Right lobe of liver (tissue), 6 donors: ENCODE measurements at regions not wholly inside any gene's neighbourhood (a gene's known extent, or its start where the extent isn't known, plus 50 kb on each side); places are given as distances from the start of the nearest gene placed in this dataset.

Source experiments
- ATAC-seq, 4 donors: fragments of 200-7000 bp; cut with Tn5 transposase; one replicate each; pipeline ENCODE4 v1.9.1; 2020; ENCODE audit warnings: mild to moderate bottlenecking in 4 of 4, moderate library complexity in 4 of 4
- DNase-seq, 3 donors: peaks; one replicate each; pipeline ENCODE4 v3.0.0-alpha.2; 2020
- H3K27ac ChIP-seq, 3 donors: fragments of 200-600 bp; one replicate each; pipeline ENCODE4 v1.8.0; 2022
- H3K27me3 ChIP-seq, 2 donors: fragments of 200-600 bp; one replicate each; pipeline ENCODE4 v1.8.0; 2022
- H3K36me3 ChIP-seq, 4 donors: fragments of 200-600 bp; sonication (generic) in 1 of 4; one replicate each; pipeline versions ENCODE4 v1.5.1 to v1.8.0; 2017 to 2022; ENCODE audit warnings: control low read depth in 1 of 4
- H3K4me1 ChIP-seq, 4 donors: fragments of 200-600 bp; sonication (generic) in 1 of 4; one replicate each; pipeline versions ENCODE4 v1.5.1 to v1.8.0; 2017 to 2022; ENCODE audit warnings: control low read depth in 1 of 4
- H3K4me3 ChIP-seq, 3 donors: fragments of 200-600 bp; one replicate each; pipeline ENCODE4 v1.8.0; 2022
- H3K9me3 ChIP-seq, 4 donors: fragments of 200-600 bp; sonication (generic) in 1 of 4; one replicate each; pipeline versions ENCODE4 v1.5.1 to v1.8.0; 2017 to 2022; ENCODE audit warnings: control low read depth in 1 of 4
- CTCF ChIP-seq, 4 donors: fragments of 200-600 bp in 3 of 4; fragments of 450-650 bp in 1 of 4; IDR thresholded peaks; one replicate each; pipeline versions ENCODE4 v1.5.1 to v1.8.0; 2016 to 2022; ENCODE audit warnings: antibody characterized with exemption in 4 of 4, mild to moderate bottlenecking in 2 of 4
- POLR2A ChIP-seq: fragments of 450-650 bp; IDR thresholded peaks from one replicate; pipeline ENCODE4 v1.6.1; 2017; ENCODE audit warnings: antibody characterized with exemption, mild to moderate bottlenecking
- WGBS: methylation state at CpG from one replicate; pipeline ENCODE4 v1.1.6; 2018; ENCODE audit warnings: low coverage, low lambda C conversion rate; ENCODE audit not compliant: insufficient coverage; ENCODE audit errors: missing lambda C conversion rate; 5-methylcytosine and 5-hydroxymethylcytosine counted together
- intact Hi-C, 2 donors: fragments of 100-400 bp; cut with DNase I; formaldehyde crosslinking; loops; one replicate each; pipeline versions ENCODE4 v1.11.2 to v1.14.1; 2022
- donor health status: DM: no; HTN: yes; CAD: no.
- donor health status: DM: no; HTN: no; CAD: no.
- donor health status: DM: no; HTN: no; CAD: no.
- donor health status: DM: no; HTN: yes; CAD: no.
- donor health status: DM: no; HTN: yes; CAD: no.

- H3K4me1 ChIP-seq = no peaks in the 10 kb centered on the region
- H3K4me3 ChIP-seq = no peak overlapping the region
- intact Hi-C loops = no loop called here
- 59% methylated on average over 7 of the region's 7 CpGs for WGBS
- H3K9me3 ChIP-seq = no peaks in the 10 kb centered on the region
- H3K27ac ChIP-seq = no peak overlapping the region
- H3K27me3 ChIP-seq = no peaks in the 10 kb centered on the region
- no peaks in the 10 kb centered on the region for H3K36me3 ChIP-seq
- DNase-seq (no peak), ATAC-seq (no peak)
- TF ChIP-seq POLR2A (no peak), CTCF (IDR thresholded peaks at IDR 0.05) (no peak)
Observed at GRCh38 chr5:52376592-52376991, 411.1 kb upstream of the ITGA1 start.

DNA sequence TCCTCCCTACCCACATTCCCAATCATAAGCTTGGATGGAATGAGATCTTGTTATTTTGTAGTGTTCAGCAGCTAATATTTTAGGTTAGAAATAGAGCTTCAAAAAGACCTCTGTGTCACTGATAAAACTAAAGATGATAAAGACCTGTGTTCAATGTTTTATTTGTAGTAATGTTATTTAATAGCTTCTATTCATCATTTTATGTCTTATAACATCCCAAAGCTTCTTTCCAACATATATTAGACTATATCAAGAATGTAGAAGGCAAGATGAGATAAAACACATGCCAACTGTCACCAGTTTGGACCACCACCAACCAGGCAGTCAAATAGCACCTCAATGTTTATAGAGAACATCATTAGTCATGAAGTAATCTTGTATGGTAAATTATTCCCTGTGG is 409.5 kb upstream of the ITGA1 start:
- H3K4me3 ChIP-seq = no peak overlapping the region
- no peak for TF ChIP-seq CTCF (IDR thresholded peaks at IDR 0.05)
- no peak for TF ChIP-seq POLR2A
- ATAC-seq = no peak
- intact Hi-C loops = no loop called here
- H3K4me1 ChIP-seq = no peaks in the 10 kb centered on the region
- H3K9me3 ChIP-seq = no peaks in the 10 kb centered on the region
- no peaks in the 10 kb centered on the region for H3K27me3 ChIP-seq
- H3K36me3 ChIP-seq = no peaks in the 10 kb centered on the region
- DNase-seq = no peak
- H3K27ac ChIP-seq = no peak overlapping the region

DNA sequence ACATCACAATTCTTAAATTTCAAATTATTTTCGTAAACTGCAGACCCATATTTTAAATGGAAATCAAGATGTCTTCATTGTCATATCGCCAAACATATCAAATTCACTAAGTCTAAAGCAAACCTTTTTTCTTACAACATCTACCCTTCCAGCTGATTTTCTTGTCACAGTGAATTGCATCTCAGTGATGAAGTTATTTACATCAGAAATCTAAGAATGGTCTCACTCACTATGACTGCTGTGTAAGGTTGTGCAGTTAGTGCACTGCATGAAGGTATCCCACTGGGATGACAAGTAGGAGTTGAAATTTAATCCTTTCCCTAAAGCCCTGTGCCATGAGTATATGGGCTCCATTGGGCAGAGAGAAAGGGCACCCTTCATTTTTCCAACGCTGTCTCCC is 399.4 kb upstream of the ITGA1 start:
- no peaks in the 10 kb centered on the region for H3K9me3 ChIP-seq
- H3K4me3 ChIP-seq = no peak overlapping the region
- no peak overlapping the region for H3K27ac ChIP-seq
- DNase-seq (no peak), ATAC-seq (no peak)
- no peaks in the 10 kb centered on the region for H3K36me3 ChIP-seq
- H3K4me1 ChIP-seq = no peaks in the 10 kb centered on the region
- TF ChIP-seq CTCF (IDR thresholded peaks at IDR 0.05) (no peak), POLR2A (no peak)
- 62% methylated on average over 3 of the region's 3 CpGs for WGBS
- intact Hi-C loops = no loop called here
- H3K27me3 ChIP-seq = no peaks in the 10 kb centered on the region

DNA sequence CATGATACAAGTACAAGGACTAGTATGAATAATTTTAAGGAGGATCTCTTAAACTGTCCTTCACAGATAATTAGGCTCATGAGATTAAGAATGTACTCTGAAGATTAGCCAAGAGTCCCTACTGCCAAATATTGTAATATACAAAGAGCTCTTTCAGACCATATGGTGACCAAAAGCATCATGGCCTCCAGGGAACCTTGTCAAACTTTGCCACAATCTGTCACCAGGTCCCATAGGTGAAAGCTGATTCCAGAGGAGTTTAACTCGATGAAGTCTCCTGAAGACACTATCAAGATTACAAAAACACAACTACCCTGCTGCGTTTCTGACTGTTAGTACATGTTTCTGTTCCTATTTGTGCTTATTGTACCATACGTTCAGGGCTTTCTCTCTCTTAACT is 395.4 kb upstream of the ITGA1 start:
- H3K4me3 ChIP-seq = no peak overlapping the region
- ATAC-seq (no peak), DNase-seq (no peak)
- TF ChIP-seq POLR2A = no peak
- no peak for TF ChIP-seq CTCF (IDR thresholded peaks at IDR 0.05)
- H3K9me3 ChIP-seq = no peaks in the 10 kb centered on the region
- H3K4me1 ChIP-seq = no peaks in the 10 kb centered on the region
- H3K36me3 ChIP-seq = no peaks in the 10 kb centered on the region
- no peaks in the 10 kb centered on the region for H3K27me3 ChIP-seq
- 51% methylated on average over 3 of the region's 3 CpGs for WGBS
- intact Hi-C loops = no loop called here
- H3K27ac ChIP-seq = no peak overlapping the region

GRCh38 chr5:52409835-52410234 is 377.9 kb upstream of the ITGA1 start:
- TF ChIP-seq CTCF (IDR thresholded peaks at IDR 0.05) (no peak), POLR2A (no peak)
- DNase-seq (no peak), ATAC-seq (no peak)
- Histone ChIP-seq H3K9me3 (no peaks in the 10 kb centered on the region), H3K27me3 (no peaks in the 10 kb centered on the region), H3K4me1 (no peaks in the 10 kb centered on the region), H3K4me3 (no peak overlapping the region), H3K36me3 (no peaks in the 10 kb centered on the region), H3K27ac (no peak overlapping the region)
- WGBS = 29% methylated on average over 1 of the region's 8 CpGs
- intact Hi-C loops = no loop called here
